ENCODE measurements at regions not wholly inside any gene's neighbourhood (a gene's known extent, or its start where the extent isn't known, plus 50 kb on each side); places are given as distances from the start of the nearest gene placed in this dataset.
A peak's percentile ranks its signal among the peaks of the same experiment; 100 is the strongest.

DNA sequence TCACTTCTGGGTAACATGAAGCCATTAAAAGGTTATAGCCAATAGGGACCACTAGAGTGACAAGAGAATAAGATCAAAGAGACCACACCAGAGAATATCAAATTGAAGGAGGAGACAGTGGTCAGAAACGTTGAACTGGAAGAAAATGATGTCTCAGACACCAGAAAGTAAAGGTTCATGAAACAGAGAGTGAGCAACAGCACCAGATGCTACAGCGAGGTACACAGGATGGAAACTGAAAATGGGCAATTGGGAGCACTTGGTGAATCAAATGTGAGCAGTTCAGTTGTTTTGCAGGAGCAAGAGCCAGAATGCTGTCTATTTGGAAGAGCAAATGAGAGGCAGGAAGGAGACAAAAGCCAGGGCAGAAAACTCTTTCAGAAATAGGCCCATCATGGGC lies 162.6 kb downstream of the SS18 start:
- no peak for TF ChIP-seq EZH2 (IDR thresholded peaks at IDR 0.05)
- no peak for TF ChIP-seq FOXP2 (optimal IDR thresholded peaks at IDR 0.05; ENCODE audit: control extremely low read depth, extremely low read length, insufficient read depth)
- no peak for TF ChIP-seq POLR2AphosphoS5 (IDR thresholded peaks at IDR 0.05; ENCODE audit: borderline replicate concordance, low read depth, low read length)
- no peak for DNase-seq (ENCODE audit: low read depth, low spot score)

DNA sequence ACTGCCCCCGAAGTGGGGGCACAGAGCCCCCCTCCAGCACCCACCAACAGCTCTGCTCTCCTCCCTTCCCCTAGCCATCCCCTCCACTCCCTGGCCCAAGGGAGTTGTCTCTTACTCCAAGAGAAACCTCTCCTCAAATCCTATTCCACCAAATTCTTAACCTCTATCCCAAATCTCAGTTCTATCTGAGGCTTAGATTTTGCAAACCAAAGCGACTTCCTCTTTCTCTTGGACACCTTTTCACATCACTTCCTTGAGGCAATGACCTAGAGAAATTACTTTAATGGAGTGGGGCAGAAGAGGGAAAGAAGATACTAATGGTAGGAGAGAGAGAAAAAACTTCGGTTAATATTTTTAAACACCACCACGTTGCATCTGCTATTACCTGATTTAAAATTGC lies 167.2 kb downstream of the SS18 start:
- no peaks in the 10 kb centered on the region for H3K36me3 ChIP-seq (ENCODE audit: insufficient read depth, low read length)
- DNase-seq (ENCODE audit: low read depth, low spot score): no peak
- TF ChIP-seq FOXP2 (optimal IDR thresholded peaks at IDR 0.05; ENCODE audit: control extremely low read depth, extremely low read length, insufficient read depth) (no peak), EZH2 (IDR thresholded peaks at IDR 0.05) (no peak), POLR2AphosphoS5 (IDR thresholded peaks at IDR 0.05; ENCODE audit: borderline replicate concordance, low read depth, low read length) (no peak)

More for the DNA sequence above, 162.6 kb downstream of the SS18 start:
- Histone ChIP-seq H3K9me3 (ENCODE audit: low read depth, low read length) (no peaks in the 10 kb centered on the region), H3K36me3 (ENCODE audit: insufficient read depth, low read length) (no peaks in the 10 kb centered on the region), H3K4me3 (no peak overlapping the region), H3K9ac (ENCODE audit: insufficient read length) (no peak overlapping the region), H3K27ac (no peak overlapping the region)

DNA sequence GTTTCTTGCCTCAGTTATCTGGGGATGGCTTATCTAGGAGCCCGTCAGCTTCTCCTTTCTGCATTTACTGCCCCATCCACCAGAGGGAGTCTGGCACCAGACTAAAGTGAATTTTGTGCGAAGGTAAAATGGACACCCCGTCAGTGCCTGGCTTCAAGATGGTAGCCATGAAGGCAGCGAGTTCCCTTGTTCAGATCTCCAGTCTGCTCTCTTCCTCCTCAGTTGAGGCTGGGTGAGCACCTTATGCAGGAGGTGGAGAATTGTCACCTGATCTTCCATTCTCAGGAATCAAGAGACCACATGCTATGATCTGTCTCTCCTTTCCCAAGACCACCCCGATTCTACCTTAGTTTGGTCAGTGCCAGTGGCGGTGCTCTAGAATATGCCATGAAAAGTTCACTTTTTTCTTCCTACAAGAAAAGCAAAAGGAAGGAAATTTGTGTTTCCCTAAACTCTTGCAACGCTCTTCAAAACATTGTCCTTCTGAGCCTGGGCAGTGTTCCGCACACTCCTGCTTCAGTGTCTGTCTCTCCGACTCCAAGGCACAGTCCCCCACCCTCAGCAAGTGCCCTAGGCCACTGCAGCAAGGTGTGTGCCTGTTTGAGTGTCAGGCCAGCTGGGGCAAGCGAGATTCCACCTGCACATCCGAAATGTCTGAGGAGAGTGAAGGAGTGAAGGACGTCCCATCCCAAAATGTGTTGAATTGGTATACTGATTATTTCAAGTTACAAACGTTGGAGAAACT lies 168.6 kb downstream of the SS18 start:
- no peak overlapping the region for H3K4me3 ChIP-seq
- no peak for DNase-seq (ENCODE audit: low read depth, low spot score)

More for the DNA sequence above, 167.2 kb downstream of the SS18 start:
- Histone ChIP-seq H3K9ac (ENCODE audit: insufficient read length) (no peak overlapping the region), H3K9me3 (ENCODE audit: low read depth, low read length) (no peaks in the 10 kb centered on the region), H3K27ac (no peak overlapping the region), H3K4me3 (no peak overlapping the region)

DNA sequence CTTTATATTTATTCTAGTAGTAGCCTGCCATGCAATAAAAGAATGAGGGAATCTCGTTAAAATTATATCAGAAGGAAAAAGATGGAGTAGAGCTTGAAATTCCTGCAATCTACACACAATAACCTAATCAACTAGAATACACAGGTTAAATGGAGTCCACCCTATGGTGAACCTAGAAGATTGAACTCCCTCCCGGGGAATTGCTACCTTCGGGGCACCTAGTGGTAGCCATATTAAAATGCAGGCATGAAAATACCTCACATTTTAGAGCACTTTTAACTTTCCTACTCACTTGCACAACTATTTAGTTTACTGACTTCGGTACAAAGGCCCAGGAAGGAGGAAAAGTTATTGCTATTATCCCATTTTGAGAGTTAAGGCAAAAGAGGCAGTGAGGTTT lies 174.5 kb downstream of the SS18 start:
- H3K4me3 ChIP-seq: no peak overlapping the region
- H3K9me3 ChIP-seq (ENCODE audit: low read depth, low read length): no peaks in the 10 kb centered on the region
- H3K9ac ChIP-seq (ENCODE audit: insufficient read length): no peak overlapping the region
- no peaks in the 10 kb centered on the region for H3K36me3 ChIP-seq (ENCODE audit: insufficient read depth, low read length)
- no peak for TF ChIP-seq FOXP2 (optimal IDR thresholded peaks at IDR 0.05; ENCODE audit: control extremely low read depth, extremely low read length, insufficient read depth)
- TF ChIP-seq POLR2AphosphoS5 (IDR thresholded peaks at IDR 0.05; ENCODE audit: borderline replicate concordance, low read depth, low read length): no peak
- no peak for TF ChIP-seq EZH2 (IDR thresholded peaks at IDR 0.05)
- H3K27ac ChIP-seq: no peak overlapping the region
- no peak for DNase-seq (ENCODE audit: low read depth, low spot score)

More for the DNA sequence above, 168.6 kb downstream of the SS18 start:
- H3K36me3 ChIP-seq (ENCODE audit: insufficient read depth, low read length): no peaks in the 10 kb centered on the region
- H3K9ac ChIP-seq (ENCODE audit: insufficient read length): no peak overlapping the region
- no peaks in the 10 kb centered on the region for H3K9me3 ChIP-seq (ENCODE audit: low read depth, low read length)
- H3K27ac ChIP-seq: no peak overlapping the region
- TF ChIP-seq EZH2 (IDR thresholded peaks at IDR 0.05) (no peak), POLR2AphosphoS5 (IDR thresholded peaks at IDR 0.05; ENCODE audit: borderline replicate concordance, low read depth, low read length) (no peak), FOXP2 (optimal IDR thresholded peaks at IDR 0.05; ENCODE audit: control extremely low read depth, extremely low read length, insufficient read depth) (no peak)

DNA sequence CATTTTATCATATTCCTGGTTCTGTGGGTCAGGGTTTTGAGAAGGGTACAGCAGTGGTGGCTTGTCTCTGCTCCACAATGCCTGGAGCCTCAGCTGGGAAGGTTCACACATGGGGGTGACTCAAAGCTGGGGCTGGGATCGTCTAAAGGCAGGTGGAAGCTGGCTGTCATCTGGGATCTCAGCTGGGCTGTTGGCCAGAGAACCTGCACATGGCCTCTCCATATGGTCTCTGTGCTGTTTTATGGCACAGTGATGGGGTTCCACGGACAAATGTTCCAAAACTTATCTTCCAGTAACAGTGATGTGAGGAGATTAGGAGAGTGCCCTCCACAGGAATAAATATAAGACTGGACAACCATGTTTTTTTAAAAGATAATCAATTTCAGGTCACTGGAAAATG lies 191.4 kb downstream of the SS18 start:
- no peak overlapping the region for H3K27ac ChIP-seq
- no peaks in the 10 kb centered on the region for H3K36me3 ChIP-seq (ENCODE audit: insufficient read depth, low read length)
- H3K9me3 ChIP-seq (ENCODE audit: low read depth, low read length): no peaks in the 10 kb centered on the region
- DNase-seq (ENCODE audit: low read depth, low spot score): no peak
- H3K4me3 ChIP-seq: no peak overlapping the region
- TF ChIP-seq FOXP2 (optimal IDR thresholded peaks at IDR 0.05; ENCODE audit: control extremely low read depth, extremely low read length, insufficient read depth): no peak
- TF ChIP-seq POLR2AphosphoS5 (IDR thresholded peaks at IDR 0.05; ENCODE audit: borderline replicate concordance, low read depth, low read length): no peak
- no peak for TF ChIP-seq EZH2 (IDR thresholded peaks at IDR 0.05)
- no peak overlapping the region for H3K9ac ChIP-seq (ENCODE audit: insufficient read length)

DNA sequence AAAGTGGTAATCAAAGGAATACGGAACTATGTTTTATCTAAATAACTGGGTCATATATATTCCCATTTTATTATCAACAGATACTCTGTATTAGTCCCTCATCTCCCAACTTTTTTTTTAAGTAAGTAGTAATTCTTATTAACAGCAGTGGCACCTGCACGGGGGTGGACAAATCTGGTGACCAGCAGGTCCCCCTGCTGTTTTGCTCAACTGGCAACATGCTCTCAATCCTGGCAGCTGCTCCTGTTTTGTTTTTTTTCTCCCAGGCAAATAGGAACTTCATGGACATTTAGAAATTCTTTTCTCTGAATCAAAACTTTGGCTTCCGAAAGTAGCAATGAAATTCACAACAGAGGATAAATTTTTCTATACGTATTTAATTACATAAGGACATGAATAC lies 193.5 kb downstream of the SS18 start:
- no peaks in the 10 kb centered on the region for H3K9me3 ChIP-seq (ENCODE audit: low read depth, low read length)
- DNase-seq (ENCODE audit: low read depth, low spot score): no peak
- no peak overlapping the region for H3K4me3 ChIP-seq
- no peak overlapping the region for H3K27ac ChIP-seq
- no peak overlapping the region for H3K9ac ChIP-seq (ENCODE audit: insufficient read length)
- TF ChIP-seq POLR2AphosphoS5 (IDR thresholded peaks at IDR 0.05; ENCODE audit: borderline replicate concordance, low read depth, low read length): no peak
- TF ChIP-seq EZH2 (IDR thresholded peaks at IDR 0.05): no peak
- TF ChIP-seq FOXP2 (optimal IDR thresholded peaks at IDR 0.05; ENCODE audit: control extremely low read depth, extremely low read length, insufficient read depth): no peak
- H3K36me3 ChIP-seq (ENCODE audit: insufficient read depth, low read length): no peaks in the 10 kb centered on the region

DNA sequence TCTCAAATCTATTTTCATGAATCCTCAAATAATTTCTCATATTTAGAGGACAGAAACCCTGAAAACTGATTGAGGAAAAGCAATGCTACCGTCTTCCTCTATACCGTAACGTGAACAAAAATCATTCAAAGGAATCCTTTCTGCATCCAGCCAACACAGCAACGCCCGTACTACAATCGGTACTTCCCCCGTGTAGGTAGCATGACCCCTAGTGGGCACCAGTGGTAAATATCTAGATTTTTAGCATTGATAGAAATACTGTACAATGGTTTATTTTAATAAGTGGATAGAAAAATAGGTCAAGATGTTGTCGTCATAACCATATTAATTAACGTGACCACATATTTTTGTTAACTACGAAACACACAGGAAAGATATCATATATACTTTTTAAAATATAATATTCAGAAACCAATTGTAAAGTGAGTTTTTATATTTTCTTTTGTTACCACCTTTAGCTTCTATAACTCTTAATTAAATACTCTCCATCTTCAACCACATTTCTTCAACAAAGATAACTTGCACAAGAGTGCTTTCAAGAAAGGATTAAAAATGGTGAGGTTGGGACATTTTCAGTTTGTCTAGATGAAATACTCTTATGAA lies 194.1 kb downstream of the SS18 start:
- H3K4me3 ChIP-seq: no peak overlapping the region
- peak; percentile 30 for DNase-seq (ENCODE audit: low read depth, low spot score)
- no peaks in the 10 kb centered on the region for H3K36me3 ChIP-seq (ENCODE audit: insufficient read depth, low read length)
- no peaks in the 10 kb centered on the region for H3K9me3 ChIP-seq (ENCODE audit: low read depth, low read length)
- no peak overlapping the region for H3K9ac ChIP-seq (ENCODE audit: insufficient read length)
- H3K27ac ChIP-seq: no peak overlapping the region
- no peak for TF ChIP-seq FOXP2 (optimal IDR thresholded peaks at IDR 0.05; ENCODE audit: control extremely low read depth, extremely low read length, insufficient read depth)
- TF ChIP-seq EZH2 (IDR thresholded peaks at IDR 0.05): no peak
- no peak for TF ChIP-seq POLR2AphosphoS5 (IDR thresholded peaks at IDR 0.05; ENCODE audit: borderline replicate concordance, low read depth, low read length)

DNA sequence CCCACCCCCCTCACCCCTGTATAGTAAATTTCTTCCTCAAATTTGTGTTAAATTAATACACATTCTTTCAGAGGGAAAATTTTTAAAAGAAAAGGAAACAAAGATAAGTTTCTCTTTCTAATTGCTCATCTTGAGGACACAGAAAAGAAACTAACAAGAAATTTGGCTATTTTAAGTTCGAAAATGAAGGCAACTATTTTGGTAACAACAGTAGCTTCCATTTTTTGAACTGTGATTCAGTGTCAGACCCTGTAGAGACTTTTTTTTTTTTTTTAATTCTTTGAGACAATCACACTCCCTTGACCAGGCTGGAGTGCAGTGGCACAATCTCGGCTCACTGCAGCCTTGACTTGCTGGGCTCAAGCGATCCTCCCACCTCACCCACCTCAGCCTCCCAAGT lies 194.9 kb downstream of the SS18 start:
- Histone ChIP-seq H3K36me3 (ENCODE audit: insufficient read depth, low read length) (no peaks in the 10 kb centered on the region), H3K9me3 (ENCODE audit: low read depth, low read length) (no peaks in the 10 kb centered on the region), H3K9ac (ENCODE audit: insufficient read length) (no peak overlapping the region), H3K27ac (no peak overlapping the region), H3K4me3 (no peak overlapping the region)
- no peak for TF ChIP-seq FOXP2 (optimal IDR thresholded peaks at IDR 0.05; ENCODE audit: control extremely low read depth, extremely low read length, insufficient read depth)
- TF ChIP-seq POLR2AphosphoS5 (IDR thresholded peaks at IDR 0.05; ENCODE audit: borderline replicate concordance, low read depth, low read length): no peak
- TF ChIP-seq EZH2 (IDR thresholded peaks at IDR 0.05): no peak
- DNase-seq (ENCODE audit: low read depth, low spot score): no peak

Measured in SK-N-MC (cell line).